ENCODE measurements at regions not wholly inside any gene's neighbourhood (a gene's known extent, or its start where the extent isn't known, plus 50 kb on each side); places are given as distances from the start of the nearest gene placed in this dataset.

DNA sequence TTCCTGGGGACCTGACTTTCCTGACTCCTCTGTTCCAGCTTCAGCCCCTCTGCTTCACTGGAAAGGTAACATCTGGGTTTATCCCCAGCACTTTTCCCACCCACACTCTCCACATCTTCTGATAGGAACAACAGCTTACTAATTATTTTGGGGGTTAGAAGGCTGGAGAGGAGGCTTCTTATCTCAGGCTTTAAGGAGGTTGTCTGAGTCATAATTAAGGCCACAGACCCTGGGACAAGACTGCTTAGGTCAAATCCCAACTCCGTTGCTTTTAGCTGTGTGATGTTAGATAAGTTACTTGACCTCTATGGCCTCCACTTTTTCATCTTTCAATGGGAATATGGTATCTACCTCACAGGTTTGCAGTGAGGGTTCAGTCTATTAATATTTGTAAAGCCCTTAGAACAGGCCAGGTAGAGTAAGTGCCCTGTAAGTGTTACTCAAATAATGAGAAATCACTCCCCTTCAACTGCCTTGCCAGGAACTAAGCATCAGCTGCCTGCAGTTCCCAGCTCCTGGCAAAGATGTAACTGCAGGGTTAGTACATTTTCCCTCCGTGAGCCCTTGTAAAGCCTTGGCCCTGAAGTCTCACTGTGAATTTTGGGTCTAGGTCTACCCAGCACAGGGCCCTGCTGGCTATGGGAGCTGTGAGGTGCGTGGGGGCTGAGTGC lies 123.6 kb downstream of the MTX2 start:
- Histone ChIP-seq H4K20me1 (ENCODE audit: insufficient read depth, low read length) (no peaks in the 10 kb centered on the region), H3K36me3 (ENCODE audit: insufficient read depth, low read length) (no peaks in the 10 kb centered on the region), H3K27me3 (ENCODE audit: insufficient read depth, low read length) (no peaks in the 10 kb centered on the region), H3K4me1 (ENCODE audit: insufficient read depth, low read length) (peaks cover 40% of the 10 kb centered on the region), H3K79me2 (ENCODE audit: insufficient read depth, low read length) (no peaks in the 10 kb centered on the region), H3K4me3 (ENCODE audit: insufficient read depth, low read length) (no peak overlapping the region), H3K27ac (ENCODE audit: low read depth, low read length) (peak overlapping the region; percentile 60), H3K4me2 (ENCODE audit: insufficient read depth, low read length) (peak overlapping the region; percentile 57), H2AFZ (ENCODE audit: low read length) (peak overlapping the region; percentile 43), H3K9me3 (ENCODE audit: low read depth, low read length) (no peaks in the 10 kb centered on the region)
- DNase-seq (ENCODE audit: insufficient read length, low spot score, missing footprints), result no peak
- TF ChIP-seq, protein P1, sequence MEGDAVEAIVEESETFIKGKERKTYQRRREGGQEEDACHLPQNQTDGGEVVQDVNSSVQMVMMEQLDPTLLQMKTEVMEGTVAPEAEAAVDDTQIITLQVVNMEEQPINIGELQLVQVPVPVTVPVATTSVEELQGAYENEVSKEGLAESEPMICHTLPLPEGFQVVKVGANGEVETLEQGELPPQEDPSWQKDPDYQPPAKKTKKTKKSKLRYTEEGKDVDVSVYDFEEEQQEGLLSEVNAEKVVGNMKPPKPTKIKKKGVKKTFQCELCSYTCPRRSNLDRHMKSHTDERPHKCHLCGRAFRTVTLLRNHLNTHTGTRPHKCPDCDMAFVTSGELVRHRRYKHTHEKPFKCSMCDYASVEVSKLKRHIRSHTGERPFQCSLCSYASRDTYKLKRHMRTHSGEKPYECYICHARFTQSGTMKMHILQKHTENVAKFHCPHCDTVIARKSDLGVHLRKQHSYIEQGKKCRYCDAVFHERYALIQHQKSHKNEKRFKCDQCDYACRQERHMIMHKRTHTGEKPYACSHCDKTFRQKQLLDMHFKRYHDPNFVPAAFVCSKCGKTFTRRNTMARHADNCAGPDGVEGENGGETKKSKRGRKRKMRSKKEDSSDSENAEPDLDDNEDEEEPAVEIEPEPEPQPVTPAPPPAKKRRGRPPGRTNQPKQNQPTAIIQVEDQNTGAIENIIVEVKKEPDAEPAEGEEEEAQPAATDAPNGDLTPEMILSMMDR (IDR thresholded peaks at IDR 0.05; ENCODE audit: extremely low read depth, low read depth, low read length), result no peak

DNA sequence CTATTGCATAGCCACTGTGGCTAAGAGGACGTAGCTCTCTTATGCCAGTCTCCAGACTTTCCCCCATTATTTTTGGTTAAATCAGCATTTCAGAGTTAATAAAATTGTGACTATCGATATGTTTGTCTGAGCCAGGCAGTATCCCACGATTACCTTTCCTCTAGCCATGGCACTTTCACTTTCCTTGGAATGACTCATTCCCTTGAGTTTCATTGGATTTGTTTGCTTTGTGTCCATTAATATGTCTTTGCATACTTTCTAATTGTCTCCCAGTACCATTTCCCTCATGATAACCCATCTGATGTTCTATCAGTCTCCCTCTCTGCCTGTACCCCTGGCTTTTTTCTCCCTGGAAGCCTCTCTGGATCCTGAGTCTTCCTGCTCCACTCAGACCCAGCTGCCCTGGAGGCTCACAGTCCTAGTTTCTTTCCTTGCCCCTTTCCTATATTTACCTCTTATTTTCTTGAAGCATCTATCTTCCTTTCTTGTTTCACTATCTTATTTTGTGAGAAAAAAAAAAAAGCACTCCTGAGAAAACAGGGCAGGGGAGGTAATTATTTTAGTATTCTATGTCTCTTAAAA lies 126.1 kb downstream of the MTX2 start:
- Histone ChIP-seq H3K4me2 (ENCODE audit: insufficient read depth, low read length) (peak overlapping the region; percentile 54), H4K20me1 (ENCODE audit: insufficient read depth, low read length) (no peaks in the 10 kb centered on the region), H3K9me3 (ENCODE audit: low read depth, low read length) (no peaks in the 10 kb centered on the region), H3K36me3 (ENCODE audit: insufficient read depth, low read length) (no peaks in the 10 kb centered on the region), H3K79me2 (ENCODE audit: insufficient read depth, low read length) (no peaks in the 10 kb centered on the region), H3K4me1 (ENCODE audit: insufficient read depth, low read length) (peaks cover 41% of the 10 kb centered on the region), H3K27ac (ENCODE audit: low read depth, low read length) (no peak overlapping the region), H3K27me3 (ENCODE audit: insufficient read depth, low read length) (no peaks in the 10 kb centered on the region), H2AFZ (ENCODE audit: low read length) (no peak overlapping the region), H3K4me3 (ENCODE audit: insufficient read depth, low read length) (no peak overlapping the region)
- TF ChIP-seq, protein P1 (IDR thresholded peaks at IDR 0.05; ENCODE audit: extremely low read depth, low read depth, low read length), result no peak
- no peak for DNase-seq (ENCODE audit: insufficient read length, low spot score, missing footprints)

DNA sequence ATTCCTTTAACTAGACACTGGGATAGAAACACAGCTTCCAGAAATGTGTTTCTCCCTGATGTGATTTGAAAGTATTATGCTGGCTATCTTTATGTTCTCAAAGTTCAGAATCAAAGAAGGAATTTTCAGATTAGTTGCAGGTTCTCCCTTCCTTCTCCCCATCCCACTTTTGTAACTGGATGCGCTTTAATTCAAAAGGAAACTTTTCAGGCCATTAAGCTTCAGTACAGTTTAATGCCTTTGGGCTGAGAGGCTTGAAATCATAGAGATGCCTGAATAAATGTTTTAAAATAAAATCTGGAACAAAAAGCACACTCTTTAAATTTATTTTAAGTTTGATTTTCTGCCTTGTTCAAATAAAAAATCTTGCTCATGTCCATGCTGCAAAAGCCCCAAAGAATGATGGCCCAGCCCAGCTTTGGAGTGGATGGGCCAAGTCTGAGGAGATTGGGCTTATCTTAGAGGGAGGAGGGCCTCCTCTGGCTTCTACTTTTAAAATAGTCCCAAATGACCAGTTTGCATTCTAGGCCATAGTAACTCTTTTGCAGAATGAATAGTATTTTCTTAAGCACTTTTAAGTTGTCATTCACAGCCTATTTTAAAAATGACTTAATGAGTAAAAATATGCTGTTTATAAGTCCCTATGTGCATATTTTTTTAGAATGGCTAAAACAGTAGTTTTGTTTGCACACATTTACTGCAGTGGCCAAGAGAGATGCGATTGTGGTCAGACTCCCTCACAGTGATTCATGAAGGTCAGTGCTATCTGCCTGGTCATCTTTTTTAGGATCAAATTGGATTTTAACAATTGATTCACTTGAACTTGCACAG lies 129.2 kb downstream of the MTX2 start:
- H3K36me3 ChIP-seq (ENCODE audit: insufficient read depth, low read length), result no peaks in the 10 kb centered on the region
- TF ChIP-seq, protein P1 (IDR thresholded peaks at IDR 0.05; ENCODE audit: extremely low read depth, low read depth, low read length), result no peak
- peak overlapping the region; percentile 5 for H3K4me2 ChIP-seq (ENCODE audit: insufficient read depth, low read length)
- no peaks in the 10 kb centered on the region for H4K20me1 ChIP-seq (ENCODE audit: insufficient read depth, low read length)
- H3K9me3 ChIP-seq (ENCODE audit: low read depth, low read length), result no peaks in the 10 kb centered on the region
- H3K4me3 ChIP-seq (ENCODE audit: insufficient read depth, low read length), result no peak overlapping the region
- H3K4me1 ChIP-seq (ENCODE audit: insufficient read depth, low read length), result peaks cover 14% of the 10 kb centered on the region
- H3K79me2 ChIP-seq (ENCODE audit: insufficient read depth, low read length), result no peaks in the 10 kb centered on the region
- H3K27me3 ChIP-seq (ENCODE audit: insufficient read depth, low read length), result no peaks in the 10 kb centered on the region
- no peak overlapping the region for H3K27ac ChIP-seq (ENCODE audit: low read depth, low read length)
- DNase-seq (ENCODE audit: insufficient read length, low spot score, missing footprints), result peak; percentile 34
- H2AFZ ChIP-seq (ENCODE audit: low read length), result no peak overlapping the region
